IMR-90 (cell line): ENCODE measurements at regions not wholly inside any gene's neighbourhood (a gene's known extent, or its start where the extent isn't known, plus 50 kb on each side); places are given as distances from the start of the nearest gene placed in this dataset.

Source experiments
- ATAC-seq: fragments of 200-7000 bp; cut with Tn5 transposase; 2 replicates; pipeline ENCODE4 v1.9.1; 2020; ENCODE audit warnings: low read depth, mild to moderate bottlenecking, moderate library complexity
- BruUV-seq: library from RNA; stranded (reverse); fragments of 400-500 nt; replicated peaks from 2 replicates; lab custom pipeline; 2021; lab: Mats Ljungman, UMichigan
- CTCF ChIA-PET: fragments of 300-600 bp; formaldehyde crosslinking; extraction: SDS; loops from one replicate; lab custom pipeline; 2021; ENCODE audit warnings: antibody characterized with exemption; lab: Yijun Ruan, JAX
- POLR2A ChIA-PET: fragments of 300-600 bp; sonication (Branson Sonifier 250); formaldehyde crosslinking; loops from one replicate; lab custom pipeline; 2022; ENCODE audit warnings: antibody characterized with exemption; ENCODE audit not compliant: unreplicated experiment; lab: Charles Lee
- DNase-seq: peaks from one replicate; pipeline ENCODE4 v3.0.0; 2013
- H2AFZ ChIP-seq: replicated peaks from 2 replicates; pipeline ENCODE3; 2013; ENCODE audit warnings: low read length, mild to moderate bottlenecking; ENCODE audit not compliant: poor library complexity
- H2AK5ac ChIP-seq: 2 replicates; pipeline ENCODE4 v1.6.1; 2013; ENCODE audit warnings: low read depth, low read length, inconsistent platforms
- H2AK9ac ChIP-seq: replicated peaks from 2 replicates; pipeline ENCODE3; 2013; ENCODE audit warnings: mild to moderate bottlenecking, low read depth, low read length, moderate library complexity; ENCODE audit not compliant: poor library complexity
- H2BK120ac ChIP-seq: 2 replicates; pipeline ENCODE4 v1.6.1; 2013; ENCODE audit warnings: low read depth, low read length, inconsistent platforms
- H2BK15ac ChIP-seq: 3 replicates; pipeline ENCODE4 v1.6.1; 2013; ENCODE audit warnings: low read depth, low read length, inconsistent platforms
- H2BK20ac ChIP-seq: 2 replicates; pipeline ENCODE4 v1.6.1; 2013; ENCODE audit warnings: low read depth, mild to moderate bottlenecking, inconsistent platforms, low read length, moderate library complexity
- H2BK5ac ChIP-seq: 2 replicates; pipeline ENCODE4 v1.6.1; 2013; ENCODE audit warnings: mild to moderate bottlenecking, low read depth, low read length, inconsistent platforms; ENCODE audit not compliant: poor library complexity, severe bottlenecking
- H3K14ac ChIP-seq: replicated peaks from 2 replicates; pipeline ENCODE4 v1.6.1; 2013; ENCODE audit warnings: low read depth, low read length, inconsistent platforms
- H3K18ac ChIP-seq: 2 replicates; pipeline ENCODE4 v1.6.1; 2013; ENCODE audit warnings: low read depth, low read length, control low read depth
- H3K23ac ChIP-seq: 2 replicates; pipeline ENCODE4 v1.6.1; 2013; ENCODE audit warnings: low read depth, low read length, inconsistent platforms
- H3K27ac ChIP-seq: 2 replicates; pipeline ENCODE4 v1.5.1; 2013; ENCODE audit warnings: mild to moderate bottlenecking, control low read depth, low read length; ENCODE audit not compliant: insufficient read depth
- H3K27me3 ChIP-seq: 2 replicates; pipeline ENCODE4 v1.6.1; 2013; ENCODE audit warnings: low read length; ENCODE audit not compliant: control insufficient read depth, insufficient read depth
- H3K36me3 ChIP-seq: 2 replicates; pipeline ENCODE4 v1.6.1; 2013; ENCODE audit warnings: low read length, mixed read lengths; ENCODE audit not compliant: control insufficient read depth, insufficient read depth
- H3K4ac ChIP-seq: 2 replicates; pipeline ENCODE4 v1.6.1; 2013; ENCODE audit warnings: low read depth, low read length, inconsistent platforms
- H3K4me1 ChIP-seq: 2 replicates; pipeline ENCODE4 v1.6.1; 2013; ENCODE audit warnings: low read length, mixed read lengths; ENCODE audit not compliant: control insufficient read depth, insufficient read depth
- H3K4me2 ChIP-seq: 2 replicates; pipeline ENCODE4 v1.6.1; 2013; ENCODE audit warnings: low read depth, mild to moderate bottlenecking, control low read depth, low read length, moderate library complexity
- H3K4me3 ChIP-seq: 2 replicates; pipeline ENCODE4 v1.5.1; 2013; ENCODE audit warnings: low read depth, mild to moderate bottlenecking, control low read depth, low read length, moderate library complexity; ENCODE audit not compliant: insufficient read depth
- H3K56ac ChIP-seq: 2 replicates; pipeline ENCODE4 v1.6.1; 2013; ENCODE audit warnings: low read length, inconsistent platforms; ENCODE audit not compliant: insufficient read depth; ENCODE audit errors: extremely low read depth
- H3K79me1 ChIP-seq, 2 experiments: 2 replicates each; pipeline ENCODE4 v1.6.1; 2013; ENCODE audit warnings: low read length in 2 of 2, inconsistent platforms in 1 of 2, low read depth in 1 of 2
- H3K9ac ChIP-seq: 2 replicates; pipeline ENCODE4 v1.6.1; 2013; ENCODE audit warnings: low read depth, low read length, control low read depth
- H3K9me1 ChIP-seq: 2 replicates; pipeline ENCODE4 v1.6.1; 2013; ENCODE audit warnings: low read length, inconsistent platforms; ENCODE audit not compliant: insufficient read depth
- H3K9me3 ChIP-seq: 2 replicates; pipeline ENCODE4 v1.6.1; 2013; ENCODE audit warnings: low read length; ENCODE audit not compliant: control insufficient read depth, insufficient read depth
- H4K20me1 ChIP-seq: 2 replicates; pipeline ENCODE4 v1.6.1; 2013; ENCODE audit warnings: low read length, inconsistent platforms; ENCODE audit not compliant: insufficient read depth
- H4K5ac ChIP-seq: 2 replicates; pipeline ENCODE4 v1.6.1; 2013; ENCODE audit warnings: mild to moderate bottlenecking, low read depth, low read length, control low read depth
- H4K8ac ChIP-seq, 2 experiments: 2 replicates each; pipeline ENCODE4 v1.6.1; 2013; ENCODE audit warnings: low read depth in 2 of 2, low read length in 2 of 2, control low read depth in 1 of 2, inconsistent platforms in 1 of 2
- H4K91ac ChIP-seq: 2 replicates; pipeline ENCODE4 v1.6.1; 2013; ENCODE audit warnings: low read depth, low read length, inconsistent platforms; ENCODE audit not compliant: insufficient read depth
- BHLHE40 ChIP-seq: fragments of 150-350 bp; IDR thresholded peaks from 2 replicates; pipeline ENCODE4 v1.6.1; 2016; ENCODE audit warnings: mild to moderate bottlenecking, low read depth, low read length
- CHD1 ChIP-seq: IDR thresholded peaks from 2 replicates; pipeline ENCODE4 v1.6.1; 2012; ENCODE audit warnings: low read depth, low read length, improper control_type of control experiment
- FOS ChIP-seq: fragments of 150-350 bp; IDR thresholded peaks from 2 replicates; pipeline ENCODE4 v1.6.1; 2016; ENCODE audit warnings: low read depth, low read length
- MAZ ChIP-seq: IDR thresholded peaks from 2 replicates; pipeline ENCODE4 v1.6.1; 2012; ENCODE audit warnings: low read depth, mild to moderate bottlenecking, low read length, improper control_type of control experiment, moderate library complexity, borderline replicate concordance
- MXI1 ChIP-seq: IDR thresholded peaks from 2 replicates; pipeline ENCODE4 v1.6.1; 2012; ENCODE audit warnings: low read depth, mild to moderate bottlenecking, low read length, moderate library complexity, borderline replicate concordance
- NFE2L2 ChIP-seq: fragments of 150-350 bp; IDR thresholded peaks from 2 replicates; pipeline ENCODE4 v1.6.1; 2016; ENCODE audit warnings: low read depth, mild to moderate bottlenecking, low read length
- POLR2A ChIP-seq: IDR thresholded peaks from 2 replicates; pipeline ENCODE4 v1.6.1; 2012; ENCODE audit warnings: mild to moderate bottlenecking, low read depth, low read length
- RCOR1 ChIP-seq: IDR thresholded peaks from 2 replicates; pipeline ENCODE4 v1.6.1; 2012; ENCODE audit warnings: mild to moderate bottlenecking, low read length, improper control_type of control experiment; ENCODE audit not compliant: insufficient replicate concordance
- SMC3 ChIP-seq: fragments of 150-350 bp; IDR thresholded peaks from 2 replicates; pipeline ENCODE4 v1.6.1; 2016; ENCODE audit warnings: low read depth, mild to moderate bottlenecking, antibody characterized with exemption, low read length, moderate library complexity
- whole genome bisulfite sequencing, 2 experiments: methylation state at CpG; one replicate each; pipeline versions ENCODE4 v1.1.5 to v1.1.7; 2013; ENCODE audit warnings: missing lambda C conversion rate in 2 of 2; ENCODE audit not compliant: insufficient read length in 1 of 2; ENCODE audit errors: extremely low coverage in 2 of 2; 5-methylcytosine and 5-hydroxymethylcytosine counted together
- dilution Hi-C: fragments of 300-500 bp; cut with HindIII; formaldehyde crosslinking; loops from one replicate; pipeline ENCODE4 v1.14.3; 2018; ENCODE audit warnings: low sequenced_read_pairs; ENCODE audit not compliant: unreplicated experiment
- in situ Hi-C: fragments of 300-500 bp; cut with MboI; formaldehyde crosslinking; loops from 3 replicates; pipeline ENCODE4 v1.14.3; 2019; ENCODE audit warnings: low sequenced_read_pairs, inconsistent platforms, mixed read lengths
- intact Hi-C: fragments of 100-400 bp; cut with micrococcal nuclease; formaldehyde crosslinking; loops from 2 replicates; pipeline ENCODE4 v1.10.0; 2022

GRCh38 chr13:111589321-111589720 is 268.9 kb downstream of the TEX29 start:
- Histone ChIP-seq H2BK15ac (no peak overlapping the region), H2AK9ac (no peak overlapping the region), H2BK120ac (no peak overlapping the region), H3K4ac (no peak overlapping the region), H3K14ac (no peak overlapping the region), H3K36me3 (no peaks in the 10 kb centered on the region), H3K27ac (no peak overlapping the region), H3K27me3 (no peaks in the 10 kb centered on the region), H3K9me3 (peaks cover 34% of the 10 kb centered on the region), H3K9ac (no peak overlapping the region), H4K20me1 (no peaks in the 10 kb centered on the region), H4K8ac (no peak overlapping the region), H4K5ac (no peak overlapping the region), H3K18ac (no peak overlapping the region), H2AFZ (no peak overlapping the region), H3K56ac (no peak overlapping the region), H3K23ac (no peak overlapping the region), H2BK20ac (no peak overlapping the region), H3K9me1 (no peaks in the 10 kb centered on the region), H3K4me3 (no peak overlapping the region), H3K4me2 (no peak overlapping the region), H2AK5ac (no peak overlapping the region), H3K4me1 (no peaks in the 10 kb centered on the region), H2BK5ac (no peak overlapping the region), H4K91ac (no peak overlapping the region), H3K79me1 (no peaks in the 10 kb centered on the region)
- in situ Hi-C loops: no loop called here
- DNase-seq: no peak
- dilution Hi-C loops: no loop called here
- BruUV-seq: no TSS peak
- WGBS, 2 experiments: 80% methylated on average over 1 of the region's 4 CpGs; no CpG with 5 or more reads in 1 of the 2 experiments
- ChIA-PET POLR2A (no interaction called here), CTCF (no interaction called here)
- ATAC-seq: no peak
- TF ChIP-seq FOS (no peak), MAZ (no peak), NFE2L2 (no peak), POLR2A (no peak), SMC3 (no peak), MXI1 (no peak), CHD1 (no peak), BHLHE40 (no peak), RCOR1 (no peak)
- intact Hi-C loops: no loop called here
